A673 (cell line): ENCODE measurements at regions not wholly inside any gene's neighbourhood (a gene's known extent, or its start where the extent isn't known, plus 50 kb on each side); places are given as distances from the start of the nearest gene placed in this dataset.

Experiments
- EZH2 ChIP-seq: fragments of 200-600 bp; sonication (generic); IDR thresholded peaks from 2 replicates; pipeline ENCODE4 v1.6.1; 2017; ENCODE audit warnings: borderline replicate concordance, low read depth, mild to moderate bottlenecking, mixed read lengths, antibody characterized with exemption, low read length; ENCODE audit not compliant: poor library complexity, severe bottlenecking
- TF ChIP-seq, protein P1 (sequence below): fragments of 300-800, 200-600 bp; sonication (generic); conservative IDR thresholded peaks from 2 replicates; pipeline ENCODE4 v1.5.1; 2017; ENCODE audit warnings: low read depth, mild to moderate bottlenecking, antibody characterized with exemption, low read length, moderate library complexity, mixed read lengths

- TF ChIP-seq, protein P1, sequence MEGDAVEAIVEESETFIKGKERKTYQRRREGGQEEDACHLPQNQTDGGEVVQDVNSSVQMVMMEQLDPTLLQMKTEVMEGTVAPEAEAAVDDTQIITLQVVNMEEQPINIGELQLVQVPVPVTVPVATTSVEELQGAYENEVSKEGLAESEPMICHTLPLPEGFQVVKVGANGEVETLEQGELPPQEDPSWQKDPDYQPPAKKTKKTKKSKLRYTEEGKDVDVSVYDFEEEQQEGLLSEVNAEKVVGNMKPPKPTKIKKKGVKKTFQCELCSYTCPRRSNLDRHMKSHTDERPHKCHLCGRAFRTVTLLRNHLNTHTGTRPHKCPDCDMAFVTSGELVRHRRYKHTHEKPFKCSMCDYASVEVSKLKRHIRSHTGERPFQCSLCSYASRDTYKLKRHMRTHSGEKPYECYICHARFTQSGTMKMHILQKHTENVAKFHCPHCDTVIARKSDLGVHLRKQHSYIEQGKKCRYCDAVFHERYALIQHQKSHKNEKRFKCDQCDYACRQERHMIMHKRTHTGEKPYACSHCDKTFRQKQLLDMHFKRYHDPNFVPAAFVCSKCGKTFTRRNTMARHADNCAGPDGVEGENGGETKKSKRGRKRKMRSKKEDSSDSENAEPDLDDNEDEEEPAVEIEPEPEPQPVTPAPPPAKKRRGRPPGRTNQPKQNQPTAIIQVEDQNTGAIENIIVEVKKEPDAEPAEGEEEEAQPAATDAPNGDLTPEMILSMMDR = no peak
- TF ChIP-seq EZH2 = no peak
Measured at GRCh38 chrX:116781926-116782325, 319.1 kb upstream of the CT83 start.
